ENCODE measurements at regions not wholly inside any gene's neighbourhood (a gene's known extent, or its start where the extent isn't known, plus 50 kb on each side); places are given as distances from the start of the nearest gene placed in this dataset.

GRCh38 chr2:107688135-107688534 is 138.6 kb upstream of the RGPD4 start:
- Histone ChIP-seq H3K36me3 (ENCODE audit: insufficient read depth, low read length, poor library complexity, severe bottlenecking) (no peaks in the 10 kb centered on the region), H3K4me3 (ENCODE audit: low read depth, low read length, poor library complexity, severe bottlenecking) (no peak overlapping the region), H3K27me3 (replicated peaks; ENCODE audit: insufficient read depth, low read depth, low read length, poor library complexity) (no peaks in the 10 kb centered on the region), H3K27ac (ENCODE audit: low read depth, low read length, poor library complexity, severe bottlenecking) (no peak overlapping the region), H3K9me3 (ENCODE audit: low read depth, low read length, poor library complexity, severe bottlenecking) (peaks cover 4% of the 10 kb centered on the region), H3K4me1 (ENCODE audit: insufficient read depth, low read length, poor library complexity, severe bottlenecking) (no peaks in the 10 kb centered on the region)
- POLR2A ChIA-PET (ENCODE audit: low non-redundant PET): no interaction called here
- no peak for DNase-seq (ENCODE audit: low spot score)
- CTCF ChIA-PET: no interaction called here
- BruUV-seq (replicated peaks): no TSS peak
- no peak for TF ChIP-seq EZH2 (IDR thresholded peaks at IDR 0.05; ENCODE audit: borderline replicate concordance, low read depth, low read length, poor library complexity, severe bottlenecking)
- intact Hi-C loops (cut with micrococcal nuclease; ENCODE audit: unreplicated experiment): no loop called here

GRCh38 chr2:107693604-107694003 is 133.1 kb upstream of the RGPD4 start:
- intact Hi-C loops (cut with micrococcal nuclease; ENCODE audit: unreplicated experiment): no loop called here
- TF ChIP-seq CTCF (conservative IDR thresholded peaks at IDR 0.05; ENCODE audit: low read depth, low read length) (no peak), EZH2 (IDR thresholded peaks at IDR 0.05; ENCODE audit: borderline replicate concordance, low read depth, low read length, poor library complexity, severe bottlenecking) (no peak)
- CTCF ChIA-PET: no interaction called here

GRCh38 chr2:107694667-107695066 is 132.0 kb upstream of the RGPD4 start:
- H3K9me3 ChIP-seq (ENCODE audit: low read depth, low read length, poor library complexity, severe bottlenecking): peaks cover 14% of the 10 kb centered on the region
- H3K4me3 ChIP-seq (ENCODE audit: low read depth, low read length, poor library complexity, severe bottlenecking): no peak overlapping the region
- no TSS peak for BruUV-seq (replicated peaks)
- CTCF ChIA-PET: no interaction called here
- H3K27me3 ChIP-seq (replicated peaks; ENCODE audit: insufficient read depth, low read depth, low read length, poor library complexity): no peaks in the 10 kb centered on the region
- DNase-seq (ENCODE audit: low spot score): no peak
- POLR2A ChIA-PET (ENCODE audit: low non-redundant PET): no interaction called here
- H3K36me3 ChIP-seq (ENCODE audit: insufficient read depth, low read length, poor library complexity, severe bottlenecking): no peaks in the 10 kb centered on the region
- no peak for TF ChIP-seq CTCF (conservative IDR thresholded peaks at IDR 0.05; ENCODE audit: low read depth, low read length)
- TF ChIP-seq EZH2 (IDR thresholded peaks at IDR 0.05; ENCODE audit: borderline replicate concordance, low read depth, low read length, poor library complexity, severe bottlenecking): no peak
- H3K27ac ChIP-seq (ENCODE audit: low read depth, low read length, poor library complexity, severe bottlenecking): no peak overlapping the region
- intact Hi-C loops (cut with micrococcal nuclease; ENCODE audit: unreplicated experiment): no loop called here
- no peaks in the 10 kb centered on the region for H3K4me1 ChIP-seq (ENCODE audit: insufficient read depth, low read length, poor library complexity, severe bottlenecking)

More at GRCh38 chr2:107693604-107694003, 133.1 kb upstream of the RGPD4 start:
- no peak for DNase-seq (ENCODE audit: low spot score)
- Histone ChIP-seq H3K9me3 (ENCODE audit: low read depth, low read length, poor library complexity, severe bottlenecking) (peaks cover 9% of the 10 kb centered on the region), H3K27ac (ENCODE audit: low read depth, low read length, poor library complexity, severe bottlenecking) (no peak overlapping the region), H3K27me3 (replicated peaks; ENCODE audit: insufficient read depth, low read depth, low read length, poor library complexity) (no peaks in the 10 kb centered on the region), H3K36me3 (ENCODE audit: insufficient read depth, low read length, poor library complexity, severe bottlenecking) (no peaks in the 10 kb centered on the region), H3K4me1 (ENCODE audit: insufficient read depth, low read length, poor library complexity, severe bottlenecking) (no peaks in the 10 kb centered on the region), H3K4me3 (ENCODE audit: low read depth, low read length, poor library complexity, severe bottlenecking) (no peak overlapping the region)
- BruUV-seq (replicated peaks): no TSS peak
- POLR2A ChIA-PET (ENCODE audit: low non-redundant PET): no interaction called here

- no peak overlapping the region for H3K4me3 ChIP-seq (ENCODE audit: low read depth, low read length, poor library complexity, severe bottlenecking)
- no peaks in the 10 kb centered on the region for H3K27me3 ChIP-seq (replicated peaks; ENCODE audit: insufficient read depth, low read depth, low read length, poor library complexity)
- CTCF ChIA-PET: no interaction called here
- intact Hi-C loops (cut with micrococcal nuclease; ENCODE audit: unreplicated experiment): no loop called here
- no peak for DNase-seq (ENCODE audit: low spot score)
- H3K27ac ChIP-seq (ENCODE audit: low read depth, low read length, poor library complexity, severe bottlenecking): no peak overlapping the region
- no peaks in the 10 kb centered on the region for H3K36me3 ChIP-seq (ENCODE audit: insufficient read depth, low read length, poor library complexity, severe bottlenecking)
- POLR2A ChIA-PET (ENCODE audit: low non-redundant PET): no interaction called here
- TF ChIP-seq EZH2 (IDR thresholded peaks at IDR 0.05; ENCODE audit: borderline replicate concordance, low read depth, low read length, poor library complexity, severe bottlenecking): no peak
- TF ChIP-seq CTCF (conservative IDR thresholded peaks at IDR 0.05; ENCODE audit: low read depth, low read length): no peak
- H3K4me1 ChIP-seq (ENCODE audit: insufficient read depth, low read length, poor library complexity, severe bottlenecking): no peaks in the 10 kb centered on the region
- H3K9me3 ChIP-seq (ENCODE audit: low read depth, low read length, poor library complexity, severe bottlenecking): peaks cover 19% of the 10 kb centered on the region
- no TSS peak for BruUV-seq (replicated peaks)
Measured at GRCh38 chr2:107697385-107697784, 129.3 kb upstream of the RGPD4 start.

All from A673 (cell line).